ENCODE measurements at regions not wholly inside any gene's neighbourhood (a gene's known extent, or its start where the extent isn't known, plus 50 kb on each side); places are given as distances from the start of the nearest gene placed in this dataset.

DNA sequence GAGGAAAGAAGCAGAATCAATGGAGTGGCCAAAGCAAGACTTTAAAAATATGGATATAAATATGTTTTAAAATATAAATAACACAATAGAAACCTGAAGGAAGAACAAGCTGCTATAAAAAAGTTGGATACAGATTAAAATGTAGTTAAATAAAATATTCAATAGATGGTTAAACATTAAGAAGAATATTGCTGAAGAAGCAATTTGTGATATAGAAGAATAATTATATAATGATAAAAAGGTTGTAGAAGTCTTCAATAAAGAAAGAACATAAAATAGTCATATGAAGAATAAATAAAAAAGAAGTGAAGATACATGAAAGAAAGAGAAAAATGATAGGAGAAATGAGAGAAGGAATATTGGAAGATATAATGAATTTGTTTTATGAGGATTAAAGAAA lies 392.0 kb downstream of the DSC3 start:
- Histone ChIP-seq H3K36me3 (no peaks in the 10 kb centered on the region), H3K4me3 (no peak overlapping the region), H3K27me3 (no peaks in the 10 kb centered on the region), H3K27ac (no peak overlapping the region), H3K4me1 (no peaks in the 10 kb centered on the region), H3K9me3 (no peaks in the 10 kb centered on the region)
- no peak for TF ChIP-seq CTCF (IDR thresholded peaks at IDR 0.05)
- intact Hi-C loops (cut with DNase I; ENCODE audit: low total_unique reads) = no loop called here
- DNase-seq = no peak

GRCh38 chr18:30644158-30644557 lies 398.4 kb downstream of the DSC3 start:
- intact Hi-C loops (cut with DNase I; ENCODE audit: low total_unique reads) = no loop called here
- H3K4me3 ChIP-seq = no peak overlapping the region
- H3K9me3 ChIP-seq = no peaks in the 10 kb centered on the region
- no peaks in the 10 kb centered on the region for H3K36me3 ChIP-seq
- DNase-seq = no peak
- no peak overlapping the region for H3K27ac ChIP-seq
- no peaks in the 10 kb centered on the region for H3K4me1 ChIP-seq
- H3K27me3 ChIP-seq = no peaks in the 10 kb centered on the region
- TF ChIP-seq CTCF (IDR thresholded peaks at IDR 0.05) = no peak

- Histone ChIP-seq H3K4me1 (no peaks in the 10 kb centered on the region), H3K4me3 (no peak overlapping the region), H3K9me3 (no peaks in the 10 kb centered on the region), H3K36me3 (no peaks in the 10 kb centered on the region), H3K27ac (no peak overlapping the region), H3K27me3 (no peaks in the 10 kb centered on the region)
- intact Hi-C loops (cut with DNase I; ENCODE audit: low total_unique reads) = no loop called here
- TF ChIP-seq CTCF (IDR thresholded peaks at IDR 0.05) = no peak
- DNase-seq = no peak
Measured at GRCh38 chr18:30639361-30639760, 403.2 kb downstream of the DSC3 start.

DNA sequence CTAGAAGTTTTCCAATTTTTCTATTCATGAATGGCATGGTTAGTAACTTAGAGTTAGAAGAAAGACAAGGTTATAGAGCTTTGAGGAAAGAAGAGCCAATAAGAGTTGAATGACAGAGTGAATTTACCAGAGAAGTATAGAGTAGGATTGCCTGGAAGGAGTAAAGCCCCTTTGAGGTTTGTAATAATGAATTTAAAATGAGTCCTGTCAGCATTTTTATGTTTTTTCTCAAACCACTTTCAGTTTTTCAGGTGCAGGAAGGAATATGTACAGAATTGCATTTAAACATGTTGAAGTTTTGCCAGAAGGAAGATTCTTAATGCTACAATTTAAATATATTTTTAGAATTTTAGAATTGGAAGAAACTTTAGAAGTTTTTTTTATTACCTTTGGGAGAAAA lies 408.3 kb downstream of the DSC3 start:
- Histone ChIP-seq H3K36me3 (no peaks in the 10 kb centered on the region), H3K4me1 (no peaks in the 10 kb centered on the region), H3K9me3 (peaks cover 0 to 7% (median 0%) of the 10 kb centered on the region in 3 donors), H3K4me3 (no peak overlapping the region), H3K27me3 (no peaks in the 10 kb centered on the region), H3K27ac (no peak overlapping the region)
- intact Hi-C loops (cut with DNase I; ENCODE audit: low total_unique reads) = no loop called here
- no peak for TF ChIP-seq CTCF (IDR thresholded peaks at IDR 0.05)
- no peak for DNase-seq

- Histone ChIP-seq H3K27ac (no peak overlapping the region), H3K27me3 (no peaks in the 10 kb centered on the region), H3K36me3 (no peaks in the 10 kb centered on the region), H3K4me1 (no peaks in the 10 kb centered on the region), H3K4me3 (no peak overlapping the region), H3K9me3 (peaks cover 0 to 7% (median 0%) of the 10 kb centered on the region in 3 donors)
- DNase-seq = no peak
- no peak for TF ChIP-seq CTCF (IDR thresholded peaks at IDR 0.05)
- intact Hi-C loops (cut with DNase I; ENCODE audit: low total_unique reads) = no loop called here
Measured at GRCh38 chr18:30632071-30632698, 410.4 kb downstream of the DSC3 start.

DNA sequence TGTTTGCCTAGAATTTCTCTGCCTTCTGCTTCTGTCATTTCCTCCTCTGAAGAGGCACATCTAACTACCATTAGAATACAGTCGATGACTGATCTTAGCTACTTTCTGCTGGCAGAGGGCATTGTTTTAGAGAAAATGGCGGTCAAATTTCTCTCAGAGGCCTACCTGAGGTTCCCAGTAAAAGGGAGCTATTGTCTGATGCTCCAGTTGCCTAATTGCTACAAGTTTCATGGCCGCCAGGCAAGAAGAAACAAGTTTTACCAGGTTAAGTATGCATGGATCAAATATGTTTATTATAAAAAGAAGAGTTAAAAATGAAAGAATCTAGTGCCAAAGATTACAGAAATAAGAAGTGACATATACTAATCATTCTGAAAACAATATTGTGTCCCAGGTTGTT lies 416.6 kb downstream of the DSC3 start:
- intact Hi-C loops (cut with DNase I; ENCODE audit: low total_unique reads) = no loop called here

More for the DNA sequence above, 416.6 kb downstream of the DSC3 start:
- DNase-seq = no peak
- no peak for TF ChIP-seq CTCF (IDR thresholded peaks at IDR 0.05)
- H3K9me3 ChIP-seq = no peaks in the 10 kb centered on the region
- H3K4me1 ChIP-seq = no peaks in the 10 kb centered on the region
- H3K4me3 ChIP-seq = no peak overlapping the region
- no peaks in the 10 kb centered on the region for H3K36me3 ChIP-seq
- H3K27me3 ChIP-seq = no peaks in the 10 kb centered on the region
- no peak overlapping the region for H3K27ac ChIP-seq

Measured in tibial artery (tissue), 4 donors.